H7 (cell line): ENCODE measurements at regions not wholly inside any gene's neighbourhood (a gene's known extent, or its start where the extent isn't known, plus 50 kb on each side); places are given as distances from the start of the nearest gene placed in this dataset.
"Not testable (repeated sequence)": the region's sequence is repeated elsewhere in the genome, so short reads cannot be mapped to it uniquely, and the experiment has no call there.

ENCODE experiments used
- DNase-seq: peaks from one replicate; pipeline ENCODE4 v3.0.0; 2012
- H3K27me3 ChIP-seq: 2 replicates; pipeline ENCODE4 v1.6.0; 2011; ENCODE audit warnings: mild to moderate bottlenecking, low read length; ENCODE audit not compliant: control insufficient read depth, insufficient read depth
- H3K36me3 ChIP-seq: replicated peaks from 2 replicates; pipeline ENCODE4 v1.5.1; 2011; ENCODE audit warnings: low read length; ENCODE audit not compliant: control insufficient read depth, insufficient read depth
- H3K4me3 ChIP-seq: 2 replicates; pipeline ENCODE4 v1.5.1; 2011; ENCODE audit warnings: low read depth, mild to moderate bottlenecking, control low read depth, low read length, moderate library complexity; ENCODE audit not compliant: insufficient read depth

- H3K27me3 ChIP-seq: no peaks in the 10 kb centered on the region
- no peaks in the 10 kb centered on the region for H3K36me3 ChIP-seq
- H3K4me3 ChIP-seq: no peak overlapping the region
- no peak for DNase-seq
These were observed 648.7 kb downstream of the UQCRFS1 start for GRCh38 chr19:28563964-28564921.

- Histone ChIP-seq H3K36me3 (no peaks in the 10 kb centered on the region), H3K27me3 (no peaks in the 10 kb centered on the region), H3K4me3 (no peak overlapping the region)
- DNase-seq: no peak
These were observed 652.2 kb downstream of the UQCRFS1 start for GRCh38 chr19:28560786-28561185.

- no peak for DNase-seq
- no peaks in the 10 kb centered on the region for H3K36me3 ChIP-seq
- no peaks in the 10 kb centered on the region for H3K27me3 ChIP-seq
- no peak overlapping the region for H3K4me3 ChIP-seq
These were observed 654.2 kb downstream of the UQCRFS1 start for GRCh38 chr19:28558783-28559182.

- no peak for DNase-seq
These were observed 656.6 kb downstream of the UQCRFS1 start for GRCh38 chr19:28556371-28556770.

GRCh38 chr19:28555317-28555716 lies 657.6 kb downstream of the UQCRFS1 start:
- DNase-seq: no peak
- Histone ChIP-seq H3K36me3 (no peaks in the 10 kb centered on the region), H3K27me3 (no peaks in the 10 kb centered on the region), H3K4me3 (no peak overlapping the region)

More at GRCh38 chr19:28556371-28556770, 656.6 kb downstream of the UQCRFS1 start:
- no peaks in the 10 kb centered on the region for H3K27me3 ChIP-seq
- H3K36me3 ChIP-seq: no peaks in the 10 kb centered on the region
- no peak overlapping the region for H3K4me3 ChIP-seq

- no peak for DNase-seq
- Histone ChIP-seq H3K4me3 (no peak overlapping the region), H3K27me3 (no peaks in the 10 kb centered on the region), H3K36me3 (no peaks in the 10 kb centered on the region)
These were observed 658.4 kb downstream of the UQCRFS1 start for GRCh38 chr19:28554321-28555091.

- DNase-seq: no peak
- Histone ChIP-seq H3K27me3 (no peaks in the 10 kb centered on the region), H3K36me3 (no peaks in the 10 kb centered on the region), H3K4me3 (no peak overlapping the region)
These were observed 659.2 kb downstream of the UQCRFS1 start for GRCh38 chr19:28553764-28554163.

- Histone ChIP-seq H3K36me3 (no peaks in the 10 kb centered on the region), H3K4me3 (no peak overlapping the region), H3K27me3 (no peaks in the 10 kb centered on the region)
- no peak for DNase-seq
These were observed 659.9 kb downstream of the UQCRFS1 start for GRCh38 chr19:28553005-28553404.

GRCh38 chr19:28549680-28550277 lies 663.2 kb downstream of the UQCRFS1 start:
- Histone ChIP-seq H3K27me3 (no peaks in the 10 kb centered on the region), H3K36me3 (no peaks in the 10 kb centered on the region), H3K4me3 (no peak overlapping the region)
- DNase-seq: no peak

GRCh38 chr19:28546148-28546685 lies 666.7 kb downstream of the UQCRFS1 start:
- no peak for DNase-seq
- no peaks in the 10 kb centered on the region for H3K27me3 ChIP-seq
- no peak overlapping the region for H3K4me3 ChIP-seq
- no peaks in the 10 kb centered on the region for H3K36me3 ChIP-seq

- H3K4me3 ChIP-seq, H3K27me3 ChIP-seq, DNase-seq, H3K36me3 ChIP-seq: not testable (repeated sequence)
These were observed 667.6 kb downstream of the UQCRFS1 start for GRCh38 chr19:28545397-28545796.

GRCh38 chr19:28544451-28545261 lies 668.3 kb downstream of the UQCRFS1 start:
- no peak for DNase-seq
- no peaks in the 10 kb centered on the region for H3K27me3 ChIP-seq
- H3K36me3 ChIP-seq: no peaks in the 10 kb centered on the region
- no peak overlapping the region for H3K4me3 ChIP-seq

GRCh38 chr19:28543244-28543776 lies 669.6 kb downstream of the UQCRFS1 start:
- no peak for DNase-seq
- no peaks in the 10 kb centered on the region for H3K27me3 ChIP-seq
- H3K4me3 ChIP-seq: no peak overlapping the region
- H3K36me3 ChIP-seq: no peaks in the 10 kb centered on the region
